Jurkat, Clone E6-1 (cell line): ENCODE measurements at regions not wholly inside any gene's neighbourhood (a gene's known extent, or its start where the extent isn't known, plus 50 kb on each side); places are given as distances from the start of the nearest gene placed in this dataset.
A peak's percentile ranks its signal among the peaks of the same experiment; 100 is the strongest.

Experiments used
- DNase-seq: peaks from one replicate; pipeline ENCODE4 v3.0.0-alpha.2; 2011; ENCODE audit warnings: low read depth, low spot score
- H3K4me3 ChIP-seq: 2 replicates; pipeline ENCODE4 v1.5.1; 2011; ENCODE audit warnings: mild to moderate bottlenecking, low read length, control low read depth, moderate library complexity

GRCh38 chr13:95440441-95441088 lies 112.0 kb upstream of the CLDN10 start:
- no peak for DNase-seq
- no peak overlapping the region for H3K4me3 ChIP-seq

GRCh38 chr13:95441326-95441725 lies 111.2 kb upstream of the CLDN10 start:
- H3K4me3 ChIP-seq = no peak overlapping the region
- no peak for DNase-seq

- no peak for DNase-seq
- H3K4me3 ChIP-seq = no peak overlapping the region
These were observed 108.4 kb upstream of the CLDN10 start for GRCh38 chr13:95444006-95444730.

GRCh38 chr13:95445131-95445530 lies 107.4 kb upstream of the CLDN10 start:
- no peak overlapping the region for H3K4me3 ChIP-seq
- no peak for DNase-seq

- no peak overlapping the region for H3K4me3 ChIP-seq
- peak; percentile 65 for DNase-seq
These were observed 104.7 kb upstream of the CLDN10 start for GRCh38 chr13:95447814-95448213.

- H3K4me3 ChIP-seq = no peak overlapping the region
- no peak for DNase-seq
These were observed 100.9 kb upstream of the CLDN10 start for GRCh38 chr13:95451656-95452055.

- no peak overlapping the region for H3K4me3 ChIP-seq
- no peak for DNase-seq
These were observed 100.1 kb upstream of the CLDN10 start for GRCh38 chr13:95452375-95452774.

- DNase-seq = no peak
These were observed 96.7 kb upstream of the CLDN10 start for GRCh38 chr13:95455782-95456181.

GRCh38 chr13:95456815-95457214 lies 95.7 kb upstream of the CLDN10 start:
- DNase-seq = no peak
- H3K4me3 ChIP-seq = no peak overlapping the region

More at GRCh38 chr13:95455782-95456181, 96.7 kb upstream of the CLDN10 start:
- H3K4me3 ChIP-seq = no peak overlapping the region

- no peak for DNase-seq
- no peak overlapping the region for H3K4me3 ChIP-seq
These were observed 95.2 kb upstream of the CLDN10 start for GRCh38 chr13:95457294-95457693.

- no peak for DNase-seq
- H3K4me3 ChIP-seq = no peak overlapping the region
These were observed 89.7 kb upstream of the CLDN10 start for GRCh38 chr13:95462801-95463200.

- DNase-seq = no peak
- H3K4me3 ChIP-seq = no peak overlapping the region
These were observed 89.0 kb upstream of the CLDN10 start for GRCh38 chr13:95463531-95463930.

- no peak for DNase-seq
- H3K4me3 ChIP-seq = no peak overlapping the region
These were observed 81.8 kb upstream of the CLDN10 start for GRCh38 chr13:95470574-95471366.

GRCh38 chr13:95471960-95472359 lies 80.6 kb upstream of the CLDN10 start:
- no peak overlapping the region for H3K4me3 ChIP-seq
- no peak for DNase-seq

GRCh38 chr13:95474992-95475391 lies 77.5 kb upstream of the CLDN10 start:
- DNase-seq = no peak
- no peak overlapping the region for H3K4me3 ChIP-seq

- no peak overlapping the region for H3K4me3 ChIP-seq
- no peak for DNase-seq
These were observed 75.3 kb upstream of the CLDN10 start for GRCh38 chr13:95477187-95477586.

- H3K4me3 ChIP-seq = no peak overlapping the region
These were observed 72.8 kb upstream of the CLDN10 start for GRCh38 chr13:95479731-95480130.

GRCh38 chr13:95480131-95480545 lies 72.4 kb upstream of the CLDN10 start:
- no peak for DNase-seq
- no peak overlapping the region for H3K4me3 ChIP-seq

More at GRCh38 chr13:95479731-95480130, 72.8 kb upstream of the CLDN10 start:
- no peak for DNase-seq

GRCh38 chr13:95480791-95481780 lies 71.4 kb upstream of the CLDN10 start:
- no peak for DNase-seq
- H3K4me3 ChIP-seq = no peak overlapping the region
